NCI-H748 (cell line): ENCODE measurements at regions not wholly inside any gene's neighbourhood (a gene's known extent, or its start where the extent isn't known, plus 50 kb on each side); places are given as distances from the start of the nearest gene placed in this dataset.
"Not testable (repeated sequence)": the region's sequence is repeated elsewhere in the genome, so short reads cannot be mapped to it uniquely, and the experiment has no call there.

ENCODE experiments used
- DNase-seq: peaks from one replicate; lab custom pipeline; 2025; ENCODE audit not compliant: unreplicated experiment; lab: John Stamatoyannopoulos, UW

DNA sequence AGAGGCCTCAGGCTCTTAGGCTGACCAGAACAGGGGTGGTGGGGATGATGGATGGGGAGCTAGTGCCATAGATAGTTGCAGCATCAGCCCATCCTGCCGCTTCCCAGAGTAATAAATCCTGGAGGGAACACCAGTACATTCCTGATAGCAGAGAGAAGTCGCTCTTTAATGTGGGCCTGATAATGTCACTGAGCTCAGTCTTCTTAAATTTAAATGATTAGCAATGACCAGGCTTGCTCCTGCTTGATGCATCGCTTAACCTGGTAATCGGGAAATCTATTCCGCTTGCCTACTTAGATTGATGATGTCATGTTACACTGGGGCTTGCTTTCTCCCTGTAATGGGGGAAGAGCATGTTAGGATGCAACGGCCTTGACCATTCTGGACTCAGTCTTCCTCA, 218.6 kb upstream of the PLXNA2 start:
- DNase-seq, result no peak

DNA sequence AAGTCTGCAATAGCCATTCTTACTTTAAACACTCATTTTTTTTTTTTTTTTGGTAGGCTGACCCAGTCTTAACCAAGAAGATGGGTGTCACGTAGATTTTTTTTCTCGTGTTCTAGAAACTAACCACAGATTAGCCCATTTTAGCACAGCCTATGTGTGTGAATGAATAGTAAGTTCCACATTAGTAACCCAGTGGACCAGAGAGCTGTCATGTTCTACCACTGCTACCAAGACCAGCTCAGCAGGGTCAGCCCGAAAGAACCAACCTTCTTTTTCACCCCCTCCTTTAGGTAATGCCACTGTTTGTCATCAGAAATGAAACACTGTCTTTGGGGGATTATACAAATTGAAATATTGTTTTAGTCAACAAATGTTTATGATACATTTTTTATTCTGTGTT, 221.1 kb upstream of the PLXNA2 start:
- no peak for DNase-seq

DNA sequence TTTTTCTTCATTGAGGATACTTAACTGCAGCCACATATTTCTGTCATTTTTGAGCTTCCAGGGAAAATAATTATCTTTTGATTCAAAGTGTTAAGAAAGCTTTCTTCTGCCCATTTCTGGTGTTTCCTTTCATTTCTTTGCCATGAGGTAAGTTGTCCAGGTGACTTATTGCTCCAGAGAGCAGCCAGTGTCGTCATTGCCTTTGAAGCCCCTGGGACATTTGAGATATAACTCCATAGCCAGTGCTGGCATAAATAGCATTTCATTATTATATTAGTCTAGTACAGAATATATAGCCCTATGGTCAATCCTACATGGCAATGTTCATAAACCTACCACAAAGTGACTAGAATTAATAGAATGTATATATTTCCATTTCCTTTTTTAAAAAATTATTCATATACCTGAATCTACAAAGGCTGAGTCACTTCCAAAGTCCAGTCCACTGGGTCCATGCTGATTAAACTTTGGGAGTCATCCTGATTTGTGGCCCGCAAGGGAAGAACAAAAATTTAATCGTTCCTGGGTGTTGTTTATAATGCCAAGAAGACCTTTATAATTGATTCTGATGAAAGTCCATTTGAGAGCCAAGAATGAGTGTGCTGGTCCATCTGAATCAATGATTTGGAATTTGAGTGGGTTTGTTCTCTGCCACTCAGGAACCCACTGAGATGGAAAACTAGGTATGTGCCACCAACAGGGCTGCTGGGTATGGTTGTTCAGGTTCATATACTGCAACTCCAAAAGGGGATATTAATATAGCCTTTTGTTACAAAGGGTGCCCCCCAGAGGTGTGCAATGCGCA, 221.8 kb upstream of the PLXNA2 start:
- DNase-seq, result no peak

DNA sequence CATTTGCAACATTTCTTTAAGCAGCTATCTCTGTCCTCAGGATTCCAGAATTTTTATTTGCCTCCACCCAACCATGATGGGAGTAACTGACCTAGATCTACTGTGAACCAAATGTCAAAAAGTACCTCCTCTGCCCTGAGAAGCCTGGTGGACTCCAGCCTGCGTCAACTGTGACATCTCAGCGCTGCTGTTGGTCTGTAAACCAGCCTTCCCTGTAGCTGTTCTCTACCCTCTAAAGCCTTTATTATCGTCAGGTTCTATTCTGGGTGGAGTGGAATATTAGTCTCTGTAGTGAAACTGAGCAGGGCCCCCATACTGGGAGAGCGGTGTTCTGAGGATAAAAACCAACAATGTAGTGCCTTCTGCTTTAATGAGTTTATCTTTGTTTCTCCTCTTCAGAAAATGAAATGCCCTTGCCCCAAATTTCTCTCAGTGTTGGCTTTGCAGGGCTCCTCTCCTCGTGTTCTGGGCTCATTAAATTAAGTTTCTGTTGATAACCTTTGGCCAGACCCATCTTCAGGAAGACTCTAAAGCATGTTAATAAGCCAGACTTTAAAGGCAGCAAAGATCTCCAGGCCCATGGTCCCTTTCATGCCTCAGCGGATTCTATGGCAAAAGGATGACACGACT, 223.1 kb upstream of the PLXNA2 start:
- DNase-seq, result no peak

DNA sequence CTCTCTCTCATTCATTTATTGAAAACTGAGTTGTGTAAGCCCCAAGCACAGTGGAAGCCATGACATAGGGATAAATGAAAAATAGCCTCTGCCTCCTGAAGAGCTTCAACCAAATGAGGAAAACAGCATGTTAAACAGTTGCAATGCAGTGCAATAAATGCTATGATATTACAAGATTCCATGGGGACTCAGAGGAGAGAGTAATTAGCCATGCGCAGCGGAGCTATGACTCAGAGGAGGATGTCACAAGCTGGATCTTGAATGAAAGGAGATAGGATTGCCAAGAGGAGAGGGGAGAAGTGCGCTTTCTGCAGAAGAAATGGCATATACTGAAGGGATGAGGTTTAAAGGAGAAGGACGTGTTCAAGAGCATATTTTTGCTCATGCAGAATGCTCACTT, 231.3 kb upstream of the PLXNA2 start:
- DNase-seq, result no peak

DNA sequence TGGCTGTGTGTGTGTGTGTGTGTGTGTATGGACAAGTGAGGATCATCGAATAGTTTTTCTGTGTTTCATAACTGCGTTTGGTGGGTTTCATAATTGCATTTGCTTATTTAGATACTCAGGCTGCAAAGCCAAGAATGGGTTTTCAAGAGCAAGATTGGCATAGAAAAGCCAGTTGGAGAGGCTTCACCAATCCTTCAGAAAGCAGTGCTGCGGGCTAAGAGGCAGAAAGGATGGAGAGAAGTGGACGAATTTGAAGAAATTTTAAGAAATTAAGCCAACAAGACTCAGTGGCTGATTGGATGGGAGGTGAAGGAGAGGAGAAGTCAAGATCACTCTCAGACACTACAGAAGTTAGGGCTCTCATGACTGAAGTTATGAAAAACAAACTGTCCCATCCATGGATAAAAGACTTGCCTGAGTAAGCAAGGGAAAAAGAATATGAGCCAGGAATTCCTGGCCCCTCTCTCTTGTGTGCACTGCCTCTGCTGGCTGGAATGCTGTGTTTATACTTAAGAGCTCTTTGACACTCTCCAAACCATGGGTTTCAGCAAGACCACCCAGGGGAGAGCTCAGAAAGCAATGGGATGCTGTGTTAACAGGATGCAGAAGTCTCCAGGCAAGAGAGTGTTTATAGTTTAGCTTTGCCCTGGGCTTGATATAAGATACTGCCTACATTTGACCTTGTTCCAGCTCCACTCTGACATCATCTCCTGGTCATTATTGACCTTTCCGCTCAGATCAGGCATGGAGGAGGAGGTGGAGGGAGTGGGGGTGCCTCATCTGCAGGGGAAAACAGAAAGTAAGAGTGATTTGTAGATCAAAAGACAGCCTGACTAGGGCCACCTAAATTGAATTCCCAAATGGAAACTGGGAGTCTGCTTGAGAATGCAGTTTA, 232.0 kb upstream of the PLXNA2 start:
- DNase-seq, result no peak

DNA sequence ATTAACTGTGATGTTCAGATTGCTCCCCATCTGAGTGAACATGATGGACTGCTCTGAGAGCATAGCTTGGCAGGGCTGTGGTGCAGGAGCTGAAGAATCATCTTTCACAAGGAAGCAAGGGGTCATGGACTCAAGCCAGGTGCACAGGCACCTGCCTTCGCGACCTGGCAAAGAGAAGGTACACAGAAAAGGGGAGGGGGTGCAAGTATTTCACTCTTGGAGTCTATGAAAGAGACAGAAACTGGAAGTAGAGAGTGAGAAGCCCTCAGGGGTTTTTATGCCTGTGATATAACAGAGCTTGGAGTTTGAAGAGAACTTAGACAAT, 232.6 kb upstream of the PLXNA2 start:
- peak; percentile 20 for DNase-seq

DNA sequence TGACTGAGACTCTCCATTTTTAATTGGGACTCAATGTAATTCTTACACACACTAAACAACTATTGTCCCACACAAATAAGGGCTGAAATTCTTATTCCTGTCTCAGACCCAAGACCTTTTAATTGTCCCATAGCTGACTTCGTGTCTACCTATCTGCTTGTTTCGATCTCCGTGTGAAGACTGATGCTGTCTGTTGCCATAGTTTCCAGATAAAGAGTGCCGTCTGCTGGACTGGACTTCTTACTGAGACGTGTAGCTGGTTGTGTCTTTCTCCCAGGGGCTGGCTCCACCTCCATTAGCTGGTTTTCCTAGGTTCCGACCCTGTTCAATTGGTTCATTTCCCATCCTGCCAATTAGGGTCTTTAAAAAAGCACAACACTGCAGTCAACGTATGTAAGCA, 235.3 kb upstream of the PLXNA2 start:
- no peak for DNase-seq

DNA sequence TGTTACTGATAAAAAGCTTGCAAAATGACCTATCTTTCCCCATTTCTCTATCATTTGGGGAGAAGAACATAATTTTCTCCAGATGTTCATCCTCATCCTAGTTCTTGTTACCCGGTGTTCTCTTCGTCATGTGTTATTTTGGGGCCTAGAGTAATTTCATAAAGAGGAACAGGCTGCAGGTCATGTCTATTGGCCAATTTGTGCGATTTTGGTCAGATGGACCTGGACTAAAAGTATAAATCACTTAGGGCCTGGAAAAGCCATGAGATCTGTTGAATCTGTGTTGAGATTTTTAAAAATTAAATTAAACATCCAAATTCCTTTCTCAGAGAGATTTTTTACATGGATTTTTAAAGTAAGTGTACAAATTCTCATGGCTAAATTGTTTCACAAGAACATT, 241.3 kb upstream of the PLXNA2 start:
- no peak for DNase-seq

DNA sequence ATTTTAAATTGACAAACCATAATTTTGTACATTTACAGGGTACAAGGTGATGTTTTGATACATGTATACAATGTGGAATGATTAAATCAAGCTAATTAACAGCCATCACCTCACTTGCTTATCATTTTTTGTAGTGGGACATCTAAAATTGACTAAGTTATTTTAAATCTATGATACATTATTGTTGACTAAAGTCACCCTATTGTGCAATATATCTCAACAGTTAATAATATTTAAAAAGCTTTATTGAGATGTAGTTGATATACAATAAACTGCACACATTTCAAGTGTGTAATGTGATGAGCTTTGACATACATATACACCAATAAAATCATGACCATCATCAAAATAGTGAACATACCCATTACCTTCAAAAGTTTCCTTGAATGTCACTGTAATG, 242.5 kb upstream of the PLXNA2 start:
- DNase-seq, result no peak

DNA sequence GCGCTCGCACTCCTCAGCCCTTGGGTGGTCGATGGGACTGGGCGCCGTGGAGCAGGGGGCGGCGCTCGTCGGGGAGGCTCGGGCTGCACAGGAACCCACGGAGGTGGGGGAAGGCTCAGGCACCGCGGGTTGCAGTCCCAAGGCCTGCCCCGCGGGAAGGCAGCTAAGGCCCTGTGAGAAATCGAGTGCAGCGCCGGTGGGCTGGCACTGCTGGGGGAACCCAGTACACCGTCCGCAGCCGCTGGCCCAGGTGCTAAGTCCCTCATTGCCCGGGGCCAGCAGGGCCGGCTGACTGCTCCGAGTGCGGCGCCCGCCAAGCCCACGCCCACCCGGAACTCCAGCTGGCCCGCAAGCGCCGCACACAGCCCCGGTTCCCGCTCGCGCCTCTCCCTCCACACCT, 244.2 kb upstream of the PLXNA2 start:
- DNase-seq, result not testable (repeated sequence)

DNA sequence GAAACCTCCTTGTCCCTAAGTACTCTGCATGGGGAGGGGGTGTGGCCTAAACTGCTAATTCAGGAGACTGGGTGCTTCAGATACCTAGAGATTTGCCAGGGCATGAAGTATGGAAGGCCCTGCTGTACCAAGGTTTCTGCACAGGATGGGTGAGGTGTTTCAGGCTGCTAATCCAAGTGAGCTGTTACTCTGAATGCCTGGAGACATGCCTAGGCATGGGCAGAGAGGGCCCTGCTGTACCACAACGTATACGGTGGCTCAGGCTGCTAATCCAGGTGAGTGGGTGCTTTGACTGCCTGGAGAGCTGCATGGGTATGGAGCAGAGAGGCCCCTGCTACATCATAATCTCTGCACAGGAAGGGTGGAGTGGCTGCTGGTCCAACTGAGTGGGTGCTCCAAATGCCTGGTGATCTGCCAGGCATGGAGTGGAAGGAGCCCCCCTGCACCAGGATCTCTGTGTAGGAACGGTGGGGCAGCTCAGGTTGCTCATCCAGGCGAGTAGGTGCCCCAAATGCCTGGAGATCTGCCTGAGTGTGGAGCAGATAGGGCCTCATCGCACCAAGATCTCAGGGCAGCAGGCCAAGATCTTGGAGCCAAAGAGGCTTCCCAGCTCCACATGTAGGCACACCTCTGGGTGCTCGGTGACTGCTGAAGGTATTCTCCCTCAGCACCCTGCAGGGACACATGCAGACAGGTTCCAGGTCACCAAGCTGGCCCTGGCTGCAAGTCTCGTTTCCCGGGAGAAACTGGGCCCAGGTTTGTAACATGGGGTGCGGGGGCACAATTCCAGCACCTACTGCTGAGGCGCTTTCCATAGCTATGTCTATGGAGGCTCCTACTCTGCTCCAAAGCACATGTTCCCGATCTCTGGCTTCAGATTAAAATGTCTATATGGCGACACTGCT, 252.5 kb upstream of the PLXNA2 start:
- DNase-seq, result no peak

DNA sequence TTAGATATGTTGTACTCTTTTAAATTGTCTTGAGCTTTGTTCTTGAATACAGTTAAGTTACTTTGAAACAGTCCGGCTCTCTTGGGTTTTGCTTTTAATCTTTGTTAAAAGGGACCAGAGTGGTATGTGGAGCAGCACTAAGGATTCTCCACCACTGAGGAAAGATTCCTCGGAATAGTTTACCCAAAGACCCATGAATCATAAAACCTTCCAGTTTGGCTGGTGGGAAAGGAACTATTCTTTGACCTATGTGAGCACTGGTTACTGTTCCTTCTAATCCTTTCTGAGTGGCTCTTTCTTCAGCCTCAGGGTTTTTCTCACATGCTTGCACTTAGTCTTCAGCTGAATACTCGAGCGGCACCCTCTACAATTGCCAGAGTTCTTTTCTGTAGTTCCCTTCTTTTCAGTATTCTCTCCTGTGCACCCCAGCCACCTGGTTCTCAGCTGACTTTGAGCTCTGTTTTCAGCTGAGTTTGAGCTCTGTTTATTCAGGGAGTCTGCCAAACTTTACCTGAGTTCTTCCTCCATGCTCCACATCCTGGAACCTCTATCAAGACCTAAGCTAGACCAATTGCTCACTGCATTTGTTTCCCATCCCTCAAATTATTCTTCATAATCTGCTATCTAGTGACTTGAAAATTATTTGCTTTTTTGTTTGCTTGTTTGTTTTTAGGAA, 253.8 kb upstream of the PLXNA2 start:
- no peak for DNase-seq

DNA sequence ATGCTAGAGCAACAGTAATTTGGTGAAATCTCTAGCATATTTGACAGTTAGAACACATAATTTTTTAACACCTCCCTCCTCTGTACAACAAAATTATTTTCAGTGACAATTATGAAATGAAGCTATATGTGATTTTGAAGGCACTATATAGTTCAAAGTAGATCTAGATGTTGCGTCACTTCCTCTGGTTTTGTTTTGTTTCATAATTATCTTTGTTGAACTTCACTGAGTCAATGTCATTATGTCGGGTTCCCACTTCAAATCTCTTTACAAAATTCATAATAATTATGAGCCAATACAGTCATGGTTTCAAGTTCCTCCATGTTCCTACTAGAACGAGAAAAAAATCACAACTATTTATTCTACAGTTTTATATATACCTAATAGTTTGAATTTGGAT, 254.8 kb upstream of the PLXNA2 start:
- no peak for DNase-seq

DNA sequence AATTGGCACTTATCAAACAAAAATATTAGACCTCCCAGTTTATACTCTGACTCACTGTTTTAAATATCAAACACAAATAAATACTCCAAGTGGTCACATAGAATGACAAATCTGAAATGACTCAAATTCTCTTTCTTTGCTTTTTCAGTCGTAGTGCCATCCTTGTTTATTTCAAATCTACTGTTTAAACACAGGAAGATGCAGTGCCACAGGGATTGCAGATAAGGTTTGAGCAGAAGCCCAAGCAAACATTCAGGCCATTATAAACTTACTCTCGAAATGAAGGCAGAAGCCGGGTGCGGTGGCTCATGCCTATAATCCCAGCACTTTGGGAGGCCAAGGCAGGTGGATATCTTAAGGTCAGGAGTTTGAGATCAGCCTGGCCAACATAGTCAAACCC, 255.4 kb upstream of the PLXNA2 start:
- no peak for DNase-seq

DNA sequence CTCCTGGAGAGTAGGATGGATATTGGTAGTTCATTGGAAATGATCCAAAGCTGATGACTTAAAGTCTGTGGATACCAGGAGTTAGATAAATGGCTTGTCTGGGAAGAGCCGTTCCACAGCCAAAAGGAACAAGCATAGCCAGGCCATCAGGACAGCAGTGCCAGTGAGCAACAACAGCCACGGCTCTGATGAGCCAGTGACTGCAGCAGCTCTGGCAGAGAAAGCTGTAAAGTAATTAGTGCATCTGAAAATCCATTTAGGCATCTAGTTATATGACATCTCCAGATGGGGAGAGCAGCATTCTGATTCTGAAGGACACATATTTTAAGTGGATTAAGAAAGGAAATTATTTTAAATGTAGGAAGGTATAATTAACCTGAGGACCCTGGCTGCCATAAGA, 256.2 kb upstream of the PLXNA2 start:
- DNase-seq, result peak; percentile 79

DNA sequence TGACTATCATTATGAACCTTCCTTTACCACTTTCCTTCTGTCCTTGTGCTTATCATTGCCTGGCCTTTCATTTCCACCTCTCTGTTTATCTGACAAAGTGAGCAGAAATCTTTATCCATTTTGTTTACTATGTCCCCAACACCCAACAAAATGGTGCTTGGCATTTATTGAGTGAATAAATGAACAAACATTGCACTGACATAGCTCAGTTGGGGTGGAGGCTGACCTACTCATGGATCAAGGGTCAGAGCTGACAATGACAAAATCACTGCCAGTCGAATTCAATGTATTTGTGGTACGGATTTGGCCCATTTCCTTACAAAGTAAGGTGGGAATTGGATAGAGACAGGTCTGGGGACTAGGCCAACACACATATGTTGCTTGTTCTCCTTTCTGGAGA, 257.4 kb upstream of the PLXNA2 start:
- no peak for DNase-seq

DNA sequence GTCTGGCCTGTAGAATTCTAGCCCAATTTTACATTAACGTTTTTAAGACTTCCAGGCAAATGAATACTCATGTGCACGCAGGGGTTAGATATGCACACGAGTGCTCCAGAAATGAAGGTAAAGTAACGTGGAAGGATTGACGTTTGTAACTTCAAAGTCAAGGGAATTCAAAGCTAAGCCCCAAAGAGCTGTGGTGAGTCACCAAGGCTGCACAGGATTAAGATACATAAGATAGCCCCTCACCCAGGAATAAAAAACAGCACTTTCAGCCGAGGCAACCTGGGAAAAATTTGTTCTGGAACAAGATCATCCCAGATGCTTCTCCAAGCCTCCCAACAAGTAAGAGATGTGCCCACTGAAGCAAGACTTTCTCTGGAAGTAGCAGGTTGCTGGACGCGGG, 259.6 kb upstream of the PLXNA2 start:
- DNase-seq, result no peak

DNA sequence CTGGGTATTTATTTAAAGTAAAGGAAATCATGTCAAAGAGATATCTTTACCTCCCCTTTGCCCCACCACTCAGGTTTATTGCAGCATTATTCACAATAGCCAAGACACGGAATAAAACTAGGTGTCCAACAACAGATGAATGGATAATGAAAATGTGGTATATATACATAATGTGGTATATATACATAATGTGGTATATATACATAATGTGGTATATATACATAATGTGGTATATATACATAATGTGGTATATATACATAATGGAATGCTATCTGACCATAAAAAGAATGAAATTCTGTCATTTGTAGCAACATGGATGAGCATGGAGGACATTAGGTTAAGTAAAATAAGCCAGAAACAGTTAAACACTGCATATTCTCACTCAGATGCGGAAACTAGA, 262.6 kb upstream of the PLXNA2 start:
- no peak for DNase-seq

DNA sequence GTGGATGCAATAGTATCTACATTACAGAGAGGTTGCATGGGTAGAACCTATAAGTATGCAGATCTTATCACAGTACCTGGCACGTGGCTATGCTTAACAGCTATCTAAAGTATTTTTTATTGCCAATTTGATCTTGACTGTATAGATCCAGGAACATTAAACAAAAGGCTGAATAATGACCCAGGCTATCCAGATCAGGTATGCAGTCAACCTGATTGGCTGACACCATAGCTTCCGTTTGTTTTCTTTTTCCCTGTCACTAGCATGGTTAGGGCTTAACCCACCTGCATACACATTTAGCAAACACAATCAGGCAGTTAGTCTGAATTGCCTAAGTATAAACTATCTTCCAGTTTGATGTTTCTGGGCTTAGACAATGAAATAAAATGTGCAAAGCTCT, 264.9 kb upstream of the PLXNA2 start:
- peak; percentile 34 for DNase-seq
